A673 (cell line): ENCODE measurements at regions not wholly inside any gene's neighbourhood (a gene's known extent, or its start where the extent isn't known, plus 50 kb on each side); places are given as distances from the start of the nearest gene placed in this dataset.

ENCODE experiments used
- EZH2 ChIP-seq: fragments of 200-600 bp; sonication (generic); IDR thresholded peaks from 2 replicates; pipeline ENCODE4 v1.6.1; 2017; ENCODE audit warnings: borderline replicate concordance, low read depth, mild to moderate bottlenecking, mixed read lengths, antibody characterized with exemption, low read length; ENCODE audit not compliant: poor library complexity, severe bottlenecking
- TF ChIP-seq, protein P1 (sequence below): fragments of 300-800, 200-600 bp; sonication (generic); conservative IDR thresholded peaks from 2 replicates; pipeline ENCODE4 v1.5.1; 2017; ENCODE audit warnings: low read depth, mild to moderate bottlenecking, antibody characterized with exemption, low read length, moderate library complexity, mixed read lengths

DNA sequence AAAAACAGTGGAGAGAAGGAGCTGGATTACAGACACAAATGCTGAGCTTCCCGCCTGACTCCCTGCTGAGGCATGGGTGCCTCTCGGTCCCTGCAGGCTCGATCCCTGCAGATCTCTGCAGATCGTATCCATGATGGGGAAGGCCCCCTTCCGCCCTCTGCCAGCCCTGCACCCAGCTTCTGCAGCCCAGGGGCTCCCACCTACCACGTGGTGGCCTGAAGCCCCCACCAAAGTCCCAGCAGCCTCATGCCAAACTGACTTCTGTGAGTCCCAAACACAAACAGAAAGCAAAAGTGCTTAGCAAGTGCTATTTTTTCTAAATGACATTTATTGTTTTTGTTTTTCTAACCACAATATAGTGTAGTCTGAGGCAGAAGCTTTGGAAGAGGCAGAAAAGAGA, 127.1 kb upstream of the CHST15 start:
- TF ChIP-seq, protein P1, sequence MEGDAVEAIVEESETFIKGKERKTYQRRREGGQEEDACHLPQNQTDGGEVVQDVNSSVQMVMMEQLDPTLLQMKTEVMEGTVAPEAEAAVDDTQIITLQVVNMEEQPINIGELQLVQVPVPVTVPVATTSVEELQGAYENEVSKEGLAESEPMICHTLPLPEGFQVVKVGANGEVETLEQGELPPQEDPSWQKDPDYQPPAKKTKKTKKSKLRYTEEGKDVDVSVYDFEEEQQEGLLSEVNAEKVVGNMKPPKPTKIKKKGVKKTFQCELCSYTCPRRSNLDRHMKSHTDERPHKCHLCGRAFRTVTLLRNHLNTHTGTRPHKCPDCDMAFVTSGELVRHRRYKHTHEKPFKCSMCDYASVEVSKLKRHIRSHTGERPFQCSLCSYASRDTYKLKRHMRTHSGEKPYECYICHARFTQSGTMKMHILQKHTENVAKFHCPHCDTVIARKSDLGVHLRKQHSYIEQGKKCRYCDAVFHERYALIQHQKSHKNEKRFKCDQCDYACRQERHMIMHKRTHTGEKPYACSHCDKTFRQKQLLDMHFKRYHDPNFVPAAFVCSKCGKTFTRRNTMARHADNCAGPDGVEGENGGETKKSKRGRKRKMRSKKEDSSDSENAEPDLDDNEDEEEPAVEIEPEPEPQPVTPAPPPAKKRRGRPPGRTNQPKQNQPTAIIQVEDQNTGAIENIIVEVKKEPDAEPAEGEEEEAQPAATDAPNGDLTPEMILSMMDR: no peak
- no peak for TF ChIP-seq EZH2
